Midbrain (tissue), 1 donor: ENCODE measurements at regions not wholly inside any gene's neighbourhood (a gene's known extent, or its start where the extent isn't known, plus 50 kb on each side); places are given as distances from the start of the nearest gene placed in this dataset.

Source experiments
- DNase-seq: peaks from one replicate; lab custom pipeline; 2025; lab: John Stamatoyannopoulos, UW

DNA sequence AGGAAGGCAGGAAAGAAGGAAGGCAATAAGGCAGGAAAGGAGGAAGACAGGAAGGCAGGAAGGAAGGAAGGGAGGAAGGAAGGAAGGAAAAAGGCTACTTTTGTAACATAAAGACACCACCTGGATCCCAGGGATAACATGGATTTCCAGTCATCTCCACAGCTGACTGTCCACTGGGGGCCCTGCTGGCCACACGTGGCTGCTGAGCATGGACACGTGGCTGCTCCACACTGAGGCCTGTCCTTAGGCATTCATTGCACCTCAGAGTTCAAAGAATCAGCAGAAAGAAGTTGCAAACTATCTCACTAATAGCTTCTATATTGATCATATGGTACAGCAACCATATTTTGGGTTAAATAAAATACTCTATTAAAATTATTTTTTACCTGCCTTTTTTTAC is 130.2 kb upstream of the SALL3 start:
- DNase-seq = no peak

DNA sequence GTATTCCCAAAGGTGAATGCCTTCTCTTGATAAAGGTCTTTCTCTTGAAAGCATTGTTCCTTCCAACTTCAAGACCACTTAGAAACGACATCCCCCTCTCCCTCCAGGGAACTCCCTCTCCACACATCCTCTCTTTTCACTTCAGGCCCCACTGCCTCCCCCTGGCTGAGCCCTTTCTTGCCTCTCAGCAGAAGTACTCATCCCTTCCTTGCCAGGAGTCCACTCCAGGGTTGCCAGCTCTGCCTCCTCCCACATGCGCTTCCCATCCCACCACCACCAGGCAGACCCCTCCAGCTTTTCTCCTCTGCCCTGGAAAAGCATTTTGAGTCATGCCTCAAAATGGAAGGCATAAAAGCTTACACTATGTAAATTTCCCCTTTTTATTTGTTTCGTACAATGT is 126.3 kb upstream of the SALL3 start:
- DNase-seq = no peak

DNA sequence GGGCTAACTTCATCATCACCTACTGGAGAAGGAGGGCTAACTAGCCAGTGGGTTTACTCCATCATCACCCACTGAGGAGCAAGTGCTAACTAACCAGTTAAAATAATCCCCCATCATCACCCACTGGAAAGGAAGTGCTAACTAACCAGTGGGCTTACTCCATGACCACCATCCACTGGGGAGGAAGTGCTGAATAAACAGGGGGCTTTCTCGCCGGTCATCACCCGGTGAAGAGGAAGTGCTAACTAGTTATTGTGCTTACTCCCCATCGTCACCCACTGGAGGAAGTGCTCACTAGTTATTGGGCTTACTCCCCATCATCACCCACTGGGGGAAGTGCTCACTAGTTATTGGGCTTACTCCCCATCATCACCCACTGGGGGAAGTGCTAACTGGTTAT is 124.4 kb upstream of the SALL3 start:
- DNase-seq = no peak

DNA sequence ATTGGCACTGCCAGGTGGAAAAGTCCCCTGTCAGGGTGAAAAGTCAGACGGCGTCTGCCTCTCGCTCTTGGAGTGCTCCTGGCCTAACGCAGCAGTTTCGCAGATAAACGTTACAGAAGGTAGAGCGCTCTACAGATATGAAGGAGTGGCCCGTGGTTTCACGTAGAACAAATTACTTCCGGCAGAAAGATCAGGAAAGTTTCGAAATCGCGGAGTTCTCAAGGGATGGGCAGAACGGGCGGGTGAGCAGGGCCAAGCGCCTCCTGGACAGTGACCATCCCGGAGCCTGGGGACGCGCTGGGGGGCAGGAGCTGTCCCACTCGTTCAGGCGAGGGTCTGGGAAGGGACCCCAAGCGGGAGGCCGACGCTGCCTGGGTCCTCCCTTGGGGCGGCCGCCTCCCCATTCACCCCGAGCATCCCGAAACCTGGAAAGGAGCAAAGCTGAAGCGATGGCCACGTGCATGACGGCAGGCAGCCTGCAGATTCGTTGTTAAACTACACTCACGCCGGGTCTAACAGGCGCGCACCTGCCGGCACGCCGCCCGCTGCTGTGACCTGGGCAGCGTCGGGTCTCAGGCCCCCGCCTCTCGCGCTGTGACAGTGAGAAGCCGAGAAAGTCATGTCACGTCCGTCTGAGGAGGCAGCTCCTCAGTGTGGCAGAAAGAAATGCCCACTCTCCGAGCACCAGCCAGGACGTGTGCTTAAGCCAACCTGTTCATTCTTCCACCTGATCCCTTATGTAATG is 122.9 kb upstream of the SALL3 start:
- DNase-seq = no peak

DNA sequence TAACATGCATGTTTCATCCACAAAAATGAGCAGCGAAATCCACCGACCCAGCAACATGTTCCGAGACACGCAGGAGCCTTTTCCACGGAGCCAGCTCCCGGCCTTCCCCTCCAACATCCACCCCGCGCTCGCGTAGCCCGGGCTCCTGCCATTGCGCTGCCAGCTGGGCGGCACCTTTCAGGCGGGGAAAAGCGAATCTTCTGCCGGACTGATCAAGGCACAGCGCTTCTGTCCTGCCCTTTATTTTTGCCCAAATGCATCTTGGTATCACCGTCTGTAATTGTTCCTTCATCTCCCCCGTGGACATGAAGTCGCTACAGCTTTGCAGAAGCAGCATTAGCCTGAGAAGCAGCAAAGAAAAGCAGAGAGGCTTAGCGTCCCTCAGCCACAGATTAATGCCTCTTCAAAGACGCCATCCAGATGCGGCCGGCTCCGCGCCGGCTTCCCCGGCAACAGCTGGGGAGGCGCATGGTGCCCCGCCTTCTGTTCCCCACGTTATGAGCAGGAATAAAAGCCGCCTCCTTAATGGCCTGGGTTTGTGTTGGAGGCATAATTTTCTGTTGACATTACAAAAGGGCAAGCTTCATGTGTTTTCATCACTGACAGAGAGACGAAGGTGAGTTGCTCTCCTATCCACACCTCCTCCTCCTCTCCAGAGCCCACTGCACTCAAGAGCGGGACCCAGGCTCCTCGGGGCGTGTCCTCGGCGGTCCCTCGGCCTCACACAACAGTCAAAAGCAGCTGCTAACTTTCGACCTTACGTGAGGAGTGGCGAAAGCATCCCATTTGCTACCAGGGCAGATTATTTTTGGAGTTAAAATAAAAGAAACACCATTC is 122.1 kb upstream of the SALL3 start:
- no peak for DNase-seq

DNA sequence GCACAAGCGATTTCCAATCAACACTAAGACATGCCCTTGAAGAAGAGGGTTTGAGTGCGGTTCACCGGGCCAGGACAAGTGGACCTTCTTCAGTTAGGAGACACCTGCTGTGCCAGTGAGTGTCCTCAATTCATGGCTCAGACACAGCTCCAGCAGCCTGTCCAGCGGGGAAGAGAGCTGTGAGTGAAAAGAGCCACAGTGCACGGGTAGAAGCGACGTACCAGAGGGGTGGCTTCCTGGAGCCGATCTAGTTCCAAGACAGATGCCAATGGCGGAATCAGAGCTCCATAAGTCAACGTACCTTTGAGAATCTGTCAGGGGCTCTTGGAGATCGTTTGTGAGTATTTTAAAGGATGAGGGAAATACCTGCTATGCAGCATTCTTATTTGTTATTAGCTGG is 119.9 kb upstream of the SALL3 start:
- no peak for DNase-seq

DNA sequence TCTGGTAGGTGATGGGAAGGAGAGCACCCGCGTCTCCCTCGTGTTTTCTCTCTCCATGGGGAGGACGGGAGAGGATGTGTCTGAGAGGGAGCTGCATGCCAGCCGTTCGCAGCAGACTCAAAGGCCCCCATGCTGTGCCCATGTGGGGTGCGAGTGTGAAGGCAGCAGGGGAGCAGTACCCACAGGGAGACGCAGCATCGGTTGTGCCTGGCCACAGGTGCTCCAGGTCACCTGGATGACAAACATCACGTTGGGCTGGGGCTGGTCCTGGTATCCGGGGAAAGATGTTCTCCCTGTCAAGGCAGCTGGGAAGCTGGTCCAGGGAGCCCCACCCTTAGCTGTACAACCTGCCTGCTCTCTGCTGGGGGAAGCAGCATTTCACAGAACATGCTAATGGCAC is 119.5 kb upstream of the SALL3 start:
- no peak for DNase-seq

DNA sequence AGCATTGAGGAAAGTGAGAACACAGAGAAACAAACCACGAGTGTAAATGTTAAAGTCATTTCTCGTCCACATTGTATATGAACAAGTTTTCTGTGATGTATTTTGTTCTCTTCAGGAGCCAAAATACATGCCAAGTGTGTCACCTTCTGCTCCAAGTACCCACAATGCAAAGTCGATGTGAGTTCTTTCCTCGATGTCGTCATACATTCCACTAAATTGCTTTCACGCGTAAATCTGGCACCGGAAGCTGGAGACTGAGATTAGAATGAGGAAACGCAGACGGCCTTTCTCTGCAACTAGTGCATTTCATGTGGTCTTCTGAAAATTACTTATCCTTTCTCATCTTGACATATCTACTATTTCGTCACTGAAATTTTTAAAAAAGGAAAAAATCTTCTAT is 118.5 kb upstream of the SALL3 start:
- no peak for DNase-seq

DNA sequence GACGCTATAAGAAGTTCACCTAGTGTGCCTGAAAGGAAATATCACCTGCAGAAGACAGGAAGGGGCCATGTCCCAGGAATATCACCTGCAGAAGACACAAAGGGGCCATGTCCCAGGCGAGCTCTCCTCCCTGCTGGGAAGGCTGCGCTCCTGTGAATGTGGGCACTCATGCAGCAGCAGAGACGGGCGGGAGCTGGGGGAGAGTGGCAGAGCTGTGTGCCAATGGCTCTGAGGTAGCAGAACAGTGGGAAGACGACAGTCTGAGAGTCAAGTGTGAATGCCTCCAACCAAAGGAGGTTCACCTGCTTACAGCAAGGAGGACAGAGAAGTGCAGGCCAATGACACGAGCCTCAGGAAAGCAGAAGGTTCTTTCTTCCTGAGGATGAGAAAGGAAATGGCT is 117.9 kb upstream of the SALL3 start:
- DNase-seq = no peak

DNA sequence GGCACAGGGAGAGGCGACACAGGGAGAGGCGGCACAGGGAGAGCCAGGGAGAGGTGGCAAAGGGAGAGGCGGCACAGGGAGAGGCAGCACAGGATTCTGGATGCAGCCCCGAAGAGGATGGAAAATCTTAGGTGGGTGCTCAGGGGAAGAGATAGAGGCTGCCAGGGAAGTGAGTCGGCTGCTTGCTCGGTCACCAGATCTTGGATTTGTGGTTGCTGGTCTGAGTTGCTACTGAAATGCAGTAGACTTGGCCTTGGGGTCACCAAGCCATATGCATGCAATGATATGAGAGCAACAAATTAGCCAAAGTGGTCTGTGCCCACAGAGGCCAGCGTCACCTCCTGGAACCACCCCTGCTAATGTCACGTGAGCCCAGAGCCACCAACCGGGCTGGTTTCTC is 117.2 kb upstream of the SALL3 start:
- no peak for DNase-seq

DNA sequence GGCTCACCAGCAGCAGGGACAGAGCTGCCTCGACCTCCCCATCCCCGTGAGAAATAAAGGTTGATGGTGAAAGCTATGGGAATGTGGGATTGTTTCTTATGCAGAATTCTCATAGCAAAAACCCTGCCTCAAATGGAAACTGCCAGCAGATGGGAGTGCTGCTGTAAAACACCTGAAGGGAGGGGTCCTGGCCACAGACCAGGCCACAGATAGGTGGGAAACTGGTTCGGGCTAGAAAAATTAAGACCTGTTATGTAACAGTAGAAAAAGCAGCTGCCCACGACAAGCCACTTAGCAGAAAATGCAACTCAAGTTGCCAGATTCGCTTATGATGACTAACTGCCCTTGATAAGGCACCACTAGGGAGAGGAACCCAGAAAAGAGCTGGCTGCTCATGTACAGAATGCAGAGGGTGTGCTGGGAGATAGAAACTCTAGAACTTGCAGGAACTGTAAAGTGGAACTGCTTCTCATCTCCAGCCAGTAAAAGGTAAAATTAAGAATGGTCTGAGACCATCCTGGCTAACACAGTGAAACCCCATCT is 114.5 kb upstream of the SALL3 start:
- DNase-seq = no peak

DNA sequence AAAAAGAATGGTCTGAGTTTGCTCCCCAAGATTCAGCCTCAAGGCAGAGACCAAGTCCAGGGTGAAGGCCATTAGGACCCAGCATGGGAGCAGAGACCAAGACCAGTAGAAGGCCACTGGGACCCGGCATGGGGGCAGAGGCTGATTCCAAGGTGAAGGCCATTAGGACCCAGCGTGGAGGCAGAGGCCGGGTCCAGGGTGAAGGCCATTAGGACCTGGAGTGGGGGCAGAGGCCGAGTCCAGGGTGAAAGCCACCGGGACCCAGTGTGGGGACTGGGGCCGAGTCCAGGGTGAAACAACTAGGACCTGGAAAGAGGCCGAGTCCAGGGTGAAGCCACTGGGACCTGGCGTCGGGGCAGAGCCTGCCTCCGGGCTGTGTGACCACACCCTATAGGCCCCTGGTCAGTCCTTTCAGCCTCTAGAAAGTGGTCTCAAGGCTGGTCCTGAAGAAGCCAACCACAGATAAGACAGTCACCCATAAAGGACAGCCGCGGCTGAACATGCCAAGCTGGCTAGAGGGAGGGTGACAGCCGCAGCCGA is 113.8 kb upstream of the SALL3 start:
- no peak for DNase-seq

DNA sequence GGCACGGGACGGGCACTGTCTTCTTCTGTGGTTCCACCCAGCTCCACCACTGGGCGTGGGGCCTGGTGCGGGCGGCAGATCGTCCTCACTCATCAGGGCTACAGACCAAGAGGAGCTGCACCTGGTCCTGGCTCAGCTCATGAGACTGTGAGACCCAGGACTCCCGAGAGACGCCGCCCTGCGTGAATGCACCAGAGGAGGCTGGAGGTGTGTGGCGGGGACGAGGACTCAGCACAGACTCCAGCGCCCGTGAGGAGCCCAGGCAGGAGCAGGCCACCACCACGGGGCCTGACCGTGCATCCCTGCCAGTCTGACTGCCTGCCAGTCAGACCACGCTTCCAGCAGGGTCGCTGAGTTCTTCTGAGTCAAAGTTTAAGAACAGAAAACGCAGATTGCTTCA is 112.5 kb upstream of the SALL3 start:
- DNase-seq = no peak

DNA sequence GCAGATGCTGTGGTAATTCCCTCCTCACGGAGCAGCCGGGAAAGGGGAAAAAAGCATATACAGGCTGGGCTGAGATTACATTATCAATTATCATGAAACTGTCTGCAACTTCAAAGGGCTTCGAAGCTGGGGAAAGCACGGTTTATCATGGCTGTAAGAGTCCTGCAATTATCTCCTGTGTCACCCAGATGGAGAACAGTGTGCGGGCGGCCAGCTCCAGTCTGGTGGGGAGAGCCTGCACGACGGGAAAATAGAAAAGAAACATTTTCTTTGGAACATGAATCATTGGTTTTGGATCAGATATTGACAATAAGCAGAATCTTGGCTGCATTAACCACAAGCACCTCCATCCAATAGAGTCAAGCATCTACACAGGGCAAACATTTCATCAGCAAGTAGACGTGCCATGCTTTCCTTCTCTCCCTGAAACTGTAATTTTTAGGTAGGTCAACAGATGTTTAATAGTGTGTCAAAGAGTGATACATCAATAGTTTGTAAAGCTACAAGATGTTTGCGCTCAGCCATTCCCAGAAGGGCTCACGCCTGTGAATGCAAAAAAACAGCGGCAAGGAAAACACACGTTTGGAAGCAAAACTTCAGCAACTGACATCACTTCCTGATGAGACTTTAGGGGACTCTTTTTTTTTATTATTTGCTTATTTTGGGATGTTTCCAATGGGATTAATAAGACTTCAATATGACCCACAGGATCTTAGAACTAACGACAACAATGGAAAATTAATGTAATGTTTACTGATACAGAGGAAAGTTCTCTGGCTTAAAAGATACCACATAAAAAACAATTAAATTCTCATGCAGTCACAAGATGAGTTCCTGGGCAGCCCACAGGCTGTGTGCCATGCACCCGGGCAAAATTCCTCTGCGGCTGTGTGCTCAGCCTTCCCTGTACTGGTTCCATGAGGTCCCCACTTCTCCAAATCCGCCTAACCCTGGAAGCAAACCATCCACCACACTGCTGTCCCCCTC is 111.0 kb upstream of the SALL3 start:
- no peak for DNase-seq

DNA sequence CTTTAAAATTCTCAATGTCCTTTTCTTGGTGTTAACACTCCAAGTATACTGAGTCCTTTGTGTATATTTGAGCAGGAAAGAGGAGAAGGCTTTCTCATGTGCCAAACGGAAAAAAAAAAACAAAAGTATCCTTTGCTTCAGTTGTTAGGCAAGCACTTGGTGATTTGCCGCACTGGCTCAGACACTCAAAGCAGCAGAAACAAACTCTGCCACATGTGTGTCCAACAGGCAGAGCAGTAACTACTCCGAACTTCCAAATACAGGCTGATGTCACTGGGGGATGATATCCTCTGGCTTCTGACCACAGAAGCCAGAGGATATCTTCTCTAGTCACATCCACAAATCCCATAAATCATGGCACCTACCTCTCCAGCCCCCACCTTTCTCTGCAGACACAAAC is 108.0 kb upstream of the SALL3 start:
- peak; percentile 15 for DNase-seq

DNA sequence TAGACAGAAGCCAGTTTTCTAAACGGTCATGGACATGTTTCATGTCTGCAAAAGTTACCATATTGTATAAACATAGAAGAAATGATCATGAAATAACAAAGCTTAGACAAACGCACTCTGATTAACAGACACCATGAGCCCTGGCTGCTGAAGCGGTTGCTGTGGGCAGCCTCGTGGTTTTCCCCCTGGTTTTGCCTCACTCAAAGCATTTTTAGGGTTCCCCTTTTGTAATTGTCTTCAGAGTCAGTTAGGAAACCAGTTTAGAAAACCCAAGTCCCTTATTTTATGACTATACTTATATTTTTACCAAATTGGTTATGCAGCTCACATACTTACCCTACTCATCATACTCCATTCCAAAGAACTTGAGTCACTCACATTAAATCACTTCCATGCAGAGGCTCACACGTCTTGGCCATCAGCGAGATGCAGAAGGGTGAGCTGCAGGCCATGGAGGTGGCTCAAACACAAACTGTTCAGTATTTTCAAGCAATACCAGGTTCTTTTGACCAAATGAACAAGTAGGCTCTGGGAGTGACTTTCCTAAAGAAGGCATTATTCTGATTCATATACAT is 105.6 kb upstream of the SALL3 start:
- no peak for DNase-seq

DNA sequence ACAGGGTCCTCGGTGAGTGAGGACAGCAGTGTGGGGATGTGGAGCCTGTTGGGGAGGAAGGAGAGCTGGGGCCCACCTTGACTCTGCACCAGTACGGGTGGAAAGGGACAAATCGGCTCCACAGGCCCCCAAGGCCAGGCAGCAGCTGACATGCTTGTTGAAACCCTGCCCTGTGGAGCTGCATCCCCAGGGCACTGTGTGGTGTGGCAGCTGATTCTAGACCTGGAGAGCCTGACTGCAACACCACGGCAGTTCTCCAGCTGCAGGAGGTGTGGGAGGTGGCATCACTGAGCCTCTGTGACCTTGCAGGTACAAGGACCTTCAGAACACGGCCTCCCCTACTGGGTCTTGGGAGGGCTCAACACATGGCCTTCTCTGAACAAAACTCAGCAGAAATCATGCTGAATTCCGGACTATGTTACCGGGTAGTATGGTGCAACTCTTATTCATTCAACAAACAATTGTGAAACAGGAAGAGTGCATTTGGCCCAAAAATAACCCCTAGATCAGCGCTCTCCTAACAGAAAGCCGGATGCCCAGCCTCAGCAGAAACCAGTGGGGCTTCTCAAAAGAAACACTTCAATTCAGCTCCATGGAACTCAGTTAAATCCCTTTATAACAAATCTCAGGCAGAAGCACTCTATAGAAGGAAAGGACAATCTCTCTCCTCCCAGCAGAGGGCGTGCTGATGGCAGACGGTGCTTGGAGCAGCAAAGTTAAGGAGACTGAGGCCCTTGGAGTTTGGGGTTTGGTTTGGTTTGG is 104.4 kb upstream of the SALL3 start:
- DNase-seq = peak; percentile 23

DNA sequence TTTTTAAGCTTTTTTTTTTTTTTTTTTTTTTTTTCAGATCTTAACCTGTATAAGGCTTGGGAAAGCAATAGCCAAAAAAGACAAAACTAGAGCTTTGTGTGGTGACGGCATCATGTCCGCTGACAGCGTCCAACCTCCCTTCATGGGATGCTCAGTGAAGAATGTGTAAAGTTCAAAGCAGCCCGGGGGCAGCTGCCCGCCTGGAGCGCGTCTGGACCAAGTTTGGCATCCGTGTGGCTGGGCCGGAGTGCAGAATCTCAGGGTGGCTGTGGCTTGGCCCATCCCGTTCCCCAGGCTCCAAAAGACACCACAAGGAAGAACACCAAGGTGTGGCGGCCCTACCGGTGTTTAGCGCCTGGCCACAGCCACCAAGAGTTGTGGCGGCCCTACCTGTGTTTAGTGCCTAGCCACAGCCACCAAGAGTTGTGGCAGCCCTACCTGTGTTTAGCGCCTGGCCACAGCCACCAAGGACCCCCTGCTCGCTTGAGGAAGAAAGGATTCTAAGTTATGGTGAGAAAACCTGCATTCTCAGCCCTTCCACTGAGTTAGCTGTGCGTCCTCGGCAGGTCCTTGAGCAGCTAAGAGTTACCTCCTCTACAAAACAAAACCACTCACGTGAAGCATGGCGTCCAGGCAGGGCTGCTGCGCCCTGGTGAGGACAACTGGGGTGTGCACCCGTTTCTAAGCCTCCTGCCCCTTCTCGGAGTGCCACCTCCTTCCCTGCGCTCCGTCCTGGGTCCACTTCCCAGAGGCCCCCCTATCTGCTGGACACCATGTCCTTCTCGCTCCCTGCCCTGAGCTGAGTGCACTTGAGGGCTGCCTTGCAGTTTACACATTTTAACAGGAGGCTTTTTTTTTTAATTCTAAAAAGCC is 103.6 kb upstream of the SALL3 start:
- DNase-seq = no peak

DNA sequence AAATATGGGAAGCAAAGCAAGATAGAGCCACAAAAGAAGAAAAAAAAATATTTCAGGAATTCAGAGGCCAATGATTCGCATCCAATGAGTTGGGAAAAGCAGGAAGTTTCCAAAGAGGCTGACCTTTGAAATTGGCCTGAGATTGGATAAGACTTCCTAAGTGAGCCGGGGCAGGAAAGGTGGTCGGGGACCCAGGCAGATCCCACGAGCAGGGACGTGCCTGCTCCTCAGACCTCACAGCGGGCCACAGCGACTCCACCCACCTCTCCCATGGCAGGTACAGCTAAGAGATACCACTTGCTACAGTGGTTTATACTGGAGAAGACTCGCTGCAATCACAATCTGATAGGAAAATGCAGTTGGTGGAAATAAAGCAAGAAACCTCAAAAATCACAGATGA is 102.8 kb upstream of the SALL3 start:
- DNase-seq = no peak

DNA sequence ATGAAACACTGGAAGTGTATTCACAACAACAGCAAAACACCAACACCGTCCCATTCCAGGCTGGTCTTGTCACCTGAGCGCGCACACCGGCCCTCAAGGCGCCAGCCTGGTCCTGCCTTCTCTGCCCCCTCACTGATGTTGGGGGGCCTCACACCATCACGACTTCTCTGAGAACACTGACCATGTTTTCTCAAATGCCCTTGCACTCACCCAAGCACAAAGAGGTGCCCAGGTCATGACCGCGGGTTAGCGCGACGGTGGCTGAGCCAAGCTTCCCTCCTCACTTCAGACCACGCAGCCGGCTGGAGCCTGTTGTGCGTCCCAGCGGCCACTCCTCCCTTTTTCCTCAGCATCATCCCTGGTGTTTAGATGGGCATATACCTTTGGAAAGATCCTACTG is 101.3 kb upstream of the SALL3 start:
- DNase-seq = no peak
